DND-41 (cell line): ENCODE measurements at regions not wholly inside any gene's neighbourhood (a gene's known extent, or its start where the extent isn't known, plus 50 kb on each side); places are given as distances from the start of the nearest gene placed in this dataset.

Source experiments
- CTCF ChIP-seq: IDR thresholded peaks from 2 replicates; pipeline ENCODE4 v1.5.1; 2012; ENCODE audit warnings: borderline replicate concordance, low read length, moderate library complexity, mild to moderate bottlenecking; ENCODE audit not compliant: poor library complexity, severe bottlenecking; ENCODE audit errors: extremely low read depth
- EZH2 ChIP-seq: IDR thresholded peaks from 3 replicates; pipeline ENCODE4 v1.6.1; 2012; ENCODE audit warnings: borderline replicate concordance, low read depth, mild to moderate bottlenecking, moderate library complexity, low read length, inconsistent platforms; ENCODE audit not compliant: severe bottlenecking

GRCh38 chr20:63106765-63107448, 100.1 kb upstream of the BHLHE23 start:
- TF ChIP-seq CTCF (no peak), EZH2 (no peak)
